ENCODE measurements at regions not wholly inside any gene's neighbourhood (a gene's known extent, or its start where the extent isn't known, plus 50 kb on each side); places are given as distances from the start of the nearest gene placed in this dataset.

DNA sequence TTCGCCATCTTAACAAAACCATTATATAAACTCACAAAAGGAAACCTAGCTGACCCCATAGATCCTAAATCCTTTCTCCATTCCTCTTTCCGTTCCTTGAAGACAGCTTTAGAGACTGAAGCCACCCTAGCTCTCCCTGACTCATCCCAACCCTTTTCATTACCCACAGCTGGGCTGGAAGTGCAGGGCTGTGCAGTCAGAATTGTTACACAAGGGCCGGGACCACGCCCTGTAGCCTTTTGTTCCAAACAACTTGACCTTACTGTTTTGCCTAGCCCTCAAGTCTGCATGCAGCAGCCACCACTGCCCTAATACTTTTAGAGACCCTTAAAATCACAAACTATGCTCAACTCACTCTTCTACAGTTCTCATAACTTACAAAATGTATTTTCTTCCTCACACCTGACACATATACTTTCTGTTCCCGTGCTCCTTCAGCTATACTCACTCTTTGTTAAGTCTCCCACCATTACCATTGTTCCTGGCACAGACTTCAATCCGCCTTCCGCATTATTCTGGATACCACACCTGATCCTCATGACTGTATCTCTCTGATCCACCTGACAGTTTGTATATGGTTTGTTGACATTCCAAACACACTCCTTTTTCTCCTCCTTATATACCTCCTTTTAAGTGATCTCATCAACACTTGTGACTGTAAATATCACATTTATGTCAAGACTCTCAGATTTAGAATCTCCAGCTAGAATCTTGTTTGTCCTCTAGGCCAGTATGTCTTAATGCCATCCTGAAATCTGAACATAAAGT is 208.7 kb downstream of the KITLG start:
- no peak for TF ChIP-seq EZH2phosphoT487 (IDR thresholded peaks at IDR 0.05; ENCODE audit: borderline replicate concordance)
- TF ChIP-seq CTCF (conservative IDR thresholded peaks at IDR 0.05; ENCODE audit: low read length), result no peak
